ENCODE measurements at regions not wholly inside any gene's neighbourhood (a gene's known extent, or its start where the extent isn't known, plus 50 kb on each side); places are given as distances from the start of the nearest gene placed in this dataset.
A peak's percentile ranks its signal among the peaks of the same experiment; 100 is the strongest.

DNA sequence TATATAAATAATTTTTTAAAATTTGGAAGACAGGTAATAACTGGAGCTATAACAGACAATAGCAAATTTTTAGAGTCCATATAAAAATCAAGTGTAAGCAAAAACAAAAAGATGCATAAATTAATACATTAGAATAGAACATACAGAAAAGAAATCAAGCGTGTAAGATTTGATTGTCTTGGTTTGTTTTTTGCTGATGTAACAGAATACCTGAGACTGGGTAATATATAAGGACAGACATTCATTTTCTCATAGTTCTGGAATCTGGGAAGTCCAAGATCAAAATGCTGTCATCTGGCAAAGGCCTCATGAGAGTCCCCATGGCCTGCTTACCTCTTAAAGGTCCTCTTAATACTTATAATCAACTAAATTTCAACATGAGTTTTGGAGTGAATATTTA is 1010.1 kb downstream of the CDH18 start:
- no peak for DNase-seq (ENCODE audit: insufficient read length, low spot score)
- no peak for FAIRE-seq

DNA sequence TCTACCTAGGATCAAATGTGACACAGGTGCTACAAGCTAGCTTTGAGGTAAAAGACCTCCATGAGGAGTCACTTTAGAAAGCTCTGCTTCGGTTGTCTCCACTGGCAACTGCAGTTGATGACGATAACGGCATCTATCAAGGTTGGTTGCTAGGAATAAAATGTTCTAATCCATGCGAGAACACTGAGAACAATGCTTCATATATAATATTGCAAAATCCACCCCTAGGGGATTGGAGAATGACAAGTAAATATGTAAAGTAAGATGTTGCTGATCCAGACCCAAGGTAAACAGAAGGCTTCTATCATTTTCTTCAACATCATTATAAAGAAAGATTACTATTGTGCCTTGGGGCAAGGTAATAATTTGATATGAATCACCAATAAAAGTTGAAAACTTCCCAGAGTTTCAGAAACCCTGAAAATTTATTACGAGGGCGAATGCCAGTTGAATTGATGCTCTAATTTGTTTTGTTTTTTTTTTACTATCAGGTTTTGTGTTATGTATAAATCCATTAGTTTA is 1003.4 kb downstream of the CDH18 start:
- FAIRE-seq: no peak
- no peak for DNase-seq (ENCODE audit: insufficient read length, low spot score)

DNA sequence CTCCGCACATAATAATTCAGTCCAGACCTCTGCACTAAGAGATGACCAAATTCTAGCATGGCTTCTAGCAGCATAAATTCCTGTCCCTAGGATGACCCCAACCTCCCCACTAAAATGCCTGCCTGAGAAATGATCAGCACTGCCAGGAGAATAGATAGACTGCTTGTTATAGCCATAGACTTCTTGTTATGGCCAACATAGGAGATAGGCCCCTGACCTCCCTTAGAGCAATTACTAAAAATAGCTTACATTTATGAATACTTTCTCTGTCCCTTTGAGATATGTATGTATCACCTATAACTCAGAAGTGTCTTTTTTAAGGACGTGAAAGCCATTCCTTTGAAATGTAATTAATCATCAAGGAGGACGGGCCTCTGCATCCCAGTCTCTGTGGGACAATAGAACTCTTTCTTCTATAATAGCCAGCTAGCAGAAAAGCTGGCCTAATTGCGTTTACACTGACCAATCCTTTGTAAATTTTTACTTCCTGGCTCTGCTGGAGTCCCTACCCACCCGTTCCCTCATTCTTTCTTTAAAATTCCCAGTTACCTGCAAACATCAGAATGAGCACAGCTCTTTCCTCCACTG is 1002.7 kb downstream of the CDH18 start:
- FAIRE-seq (no peak), DNase-seq (ENCODE audit: insufficient read length, low spot score) (no peak)

DNA sequence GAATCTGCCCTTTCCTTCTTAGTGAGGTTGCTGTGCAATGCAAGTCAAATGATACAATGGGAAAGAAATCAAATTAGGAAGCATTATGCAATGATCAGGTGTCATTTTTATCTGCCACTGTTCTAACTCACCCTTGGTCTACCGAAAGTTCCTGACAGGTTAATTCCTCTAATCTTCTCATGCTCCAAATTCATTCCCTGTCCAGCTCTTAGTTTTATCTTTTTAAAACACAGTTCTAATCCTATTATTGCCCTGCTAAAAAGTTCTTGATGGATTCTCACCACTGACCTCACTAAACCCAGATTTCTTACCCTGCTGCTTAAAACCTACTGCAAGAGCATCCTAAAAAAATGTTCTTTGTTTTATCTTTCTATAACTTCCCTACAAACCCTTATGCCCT is 1000.9 kb downstream of the CDH18 start:
- FAIRE-seq (no peak), DNase-seq (ENCODE audit: insufficient read length, low spot score) (no peak)

DNA sequence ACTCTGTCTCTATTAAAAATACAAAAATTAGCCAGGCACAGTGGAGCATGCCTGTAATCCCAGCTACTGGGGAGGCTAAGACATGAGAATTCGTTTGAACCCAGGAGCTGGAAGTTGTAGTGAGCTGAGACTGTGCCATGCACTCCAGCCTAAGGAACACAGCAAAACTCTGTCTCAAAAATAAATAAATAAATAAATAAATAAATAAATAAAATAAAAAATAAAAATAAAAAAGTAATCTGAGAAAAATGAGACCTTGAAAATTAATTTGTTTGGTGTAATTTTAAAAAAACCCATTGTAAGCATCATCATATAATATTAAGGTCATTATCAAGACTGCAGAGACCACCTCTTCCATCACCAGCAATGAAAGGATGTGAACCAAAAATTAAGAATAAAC is 997.1 kb downstream of the CDH18 start:
- DNase-seq (ENCODE audit: insufficient read length, low spot score) (no peak), FAIRE-seq (no peak)

DNA sequence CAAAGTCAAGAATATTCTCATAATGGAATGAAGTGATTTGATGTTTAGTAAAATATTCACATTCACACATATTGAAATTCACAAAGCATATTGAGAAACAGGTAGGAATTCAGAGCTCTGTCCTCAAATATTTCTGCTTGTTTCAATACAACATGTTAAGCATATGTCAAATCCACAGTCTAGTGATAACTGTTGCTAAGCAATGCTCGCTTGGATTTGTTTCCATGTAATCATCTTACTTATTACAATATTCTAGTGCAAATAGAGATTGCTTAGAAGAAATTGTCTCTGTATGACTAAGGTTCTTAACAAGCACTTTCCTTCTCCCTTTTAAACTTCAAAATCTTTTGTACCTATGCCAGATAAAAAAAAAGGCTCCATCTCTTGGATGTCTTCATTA is 995.7 kb downstream of the CDH18 start:
- DNase-seq (ENCODE audit: insufficient read length, low spot score) (no peak), FAIRE-seq (no peak)

DNA sequence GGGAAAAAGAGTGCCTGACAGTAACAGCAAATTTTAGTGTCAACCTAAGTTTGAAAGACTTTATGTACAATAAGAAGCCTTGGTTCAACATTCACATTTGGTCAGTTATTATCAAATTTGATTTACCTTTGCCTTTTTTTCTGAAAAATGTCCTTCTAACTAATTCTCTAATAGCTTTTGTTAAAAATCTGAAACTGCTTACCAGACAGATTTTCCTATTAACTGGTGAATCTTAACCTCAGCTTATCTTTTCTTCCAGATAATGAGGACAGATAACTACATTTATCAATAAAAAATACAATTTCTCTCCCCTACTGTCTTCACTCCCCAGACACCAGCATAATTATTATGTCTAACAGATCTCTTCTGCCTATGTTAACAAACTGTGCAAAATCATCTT is 988.5 kb downstream of the CDH18 start:
- DNase-seq (ENCODE audit: insufficient read length, low spot score) (no peak), FAIRE-seq (no peak)

DNA sequence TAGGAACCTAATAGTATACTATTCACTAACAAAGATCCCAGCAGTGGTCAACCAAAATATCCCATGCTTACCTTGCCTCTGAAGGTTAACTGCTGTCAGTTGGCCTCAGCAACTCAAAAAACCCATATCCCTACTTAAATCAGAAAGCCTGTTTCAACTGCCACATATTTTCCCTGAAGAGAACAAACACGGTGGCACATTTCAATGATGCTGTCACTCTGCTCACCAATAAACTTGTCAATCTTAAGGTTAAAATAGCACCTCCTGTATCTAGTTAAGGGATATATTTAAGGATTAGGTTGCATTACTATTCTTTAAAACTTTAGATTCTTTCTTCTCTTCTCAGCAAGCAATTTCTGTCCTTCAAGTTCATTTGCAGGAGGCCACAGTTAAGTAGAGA is 986.9 kb downstream of the CDH18 start:
- FAIRE-seq (no peak), DNase-seq (ENCODE audit: insufficient read length, low spot score) (no peak)

DNA sequence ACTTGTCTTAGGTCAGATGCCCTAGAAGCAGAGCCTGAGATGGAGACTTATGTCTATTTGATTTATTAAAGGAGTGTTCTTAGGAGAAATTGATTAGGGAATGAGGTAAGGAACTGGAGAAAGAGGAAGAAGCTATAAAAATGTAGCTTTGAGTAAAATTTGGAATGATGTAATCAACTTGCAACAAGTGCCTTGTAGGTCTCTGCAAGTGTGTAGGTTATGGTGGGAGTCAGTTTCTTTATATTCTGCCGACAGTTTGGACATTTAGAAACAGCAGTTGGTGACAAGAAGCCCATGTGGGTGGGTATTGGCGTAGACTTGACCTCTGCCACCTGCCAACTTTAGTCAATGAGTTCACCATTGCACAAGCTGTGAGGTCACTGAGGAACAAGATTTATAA is 986.5 kb downstream of the CDH18 start:
- no peak for DNase-seq (ENCODE audit: insufficient read length, low spot score)

DNA sequence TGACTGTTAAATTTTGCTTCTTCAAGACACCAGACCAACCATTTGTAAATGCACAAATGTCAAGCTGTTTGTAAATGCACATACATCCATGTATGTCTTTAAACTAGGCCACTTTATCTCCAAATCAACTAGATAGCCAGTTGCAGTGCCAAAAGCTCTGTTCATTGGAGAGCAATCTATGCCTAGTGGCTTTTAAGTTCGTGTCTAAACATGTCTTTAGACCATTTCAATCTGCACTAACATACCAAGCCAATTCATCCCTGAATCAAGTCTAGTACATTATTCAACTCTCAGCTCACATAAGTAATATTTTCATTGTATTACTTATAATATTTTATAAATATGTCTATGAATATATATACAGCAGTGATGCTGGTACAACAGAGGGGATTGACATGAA is 985.9 kb downstream of the CDH18 start:
- FAIRE-seq: peak; percentile 54

More for the DNA sequence above, 986.5 kb downstream of the CDH18 start:
- no peak for FAIRE-seq

DNA sequence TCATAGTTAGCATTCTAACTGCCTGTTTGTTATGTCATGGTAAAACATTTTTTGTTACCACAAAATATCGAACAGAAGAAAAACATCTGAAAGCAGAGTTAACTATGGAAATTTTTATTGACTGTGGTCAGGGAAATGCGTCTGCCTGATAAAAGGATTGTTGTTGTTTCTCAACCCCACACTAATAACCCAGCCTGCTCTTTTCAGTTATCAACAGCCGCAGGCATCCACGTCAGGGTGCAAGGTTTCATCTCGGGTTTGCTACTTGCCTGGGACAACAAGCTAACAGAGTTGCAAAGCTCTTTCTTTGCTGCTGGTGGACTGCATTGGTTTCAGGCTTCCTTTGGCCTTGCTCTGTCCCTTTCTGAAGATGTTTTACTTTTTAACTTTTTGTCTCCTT is 969.2 kb downstream of the CDH18 start:
- DNase-seq (ENCODE audit: insufficient read length, low spot score) (peak; percentile 28), FAIRE-seq (no peak)

More for the DNA sequence above, 985.9 kb downstream of the CDH18 start:
- DNase-seq (ENCODE audit: insufficient read length, low spot score): no peak

DNA sequence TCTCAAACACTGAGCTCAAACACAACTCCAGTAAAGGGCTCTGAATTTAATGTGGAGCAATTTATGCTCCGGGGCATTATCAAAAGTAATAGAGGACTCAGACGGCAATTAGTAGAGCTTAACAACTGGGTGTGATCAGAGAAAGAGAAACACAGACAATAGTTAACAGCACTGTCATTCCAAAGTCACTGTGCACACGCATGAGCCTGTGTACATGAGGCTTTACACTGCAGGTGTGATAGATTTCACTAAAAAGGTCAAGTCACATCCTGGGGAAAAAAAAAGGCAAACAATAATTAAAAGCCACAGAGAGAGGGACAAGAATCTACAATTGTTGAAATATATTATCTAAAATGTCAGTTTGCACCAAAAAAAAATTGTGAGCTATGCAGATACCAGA is 956.5 kb downstream of the CDH18 start:
- DNase-seq (ENCODE audit: insufficient read length, low spot score) (no peak), FAIRE-seq (no peak)

DNA sequence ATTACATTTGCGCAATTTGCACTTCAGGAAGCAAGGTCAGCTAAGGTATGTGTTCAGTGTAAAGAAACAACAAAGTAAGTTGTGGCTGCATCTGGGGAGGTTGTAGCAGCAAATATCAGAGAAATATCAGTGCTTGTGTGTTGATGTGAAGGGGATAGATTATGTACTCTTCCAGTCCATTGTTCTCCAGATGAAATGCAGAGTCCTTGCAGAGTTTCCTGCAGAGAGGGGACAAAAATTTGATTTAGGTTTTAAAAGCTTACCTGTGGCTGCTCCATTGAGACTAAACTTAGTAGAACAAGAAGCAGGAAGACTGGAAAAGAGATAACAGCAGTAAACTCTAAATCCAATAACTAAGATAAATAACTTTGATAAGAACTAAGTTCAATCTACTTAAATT is 952.2 kb downstream of the CDH18 start:
- DNase-seq (ENCODE audit: insufficient read length, low spot score): no peak
- no peak for FAIRE-seq

DNA sequence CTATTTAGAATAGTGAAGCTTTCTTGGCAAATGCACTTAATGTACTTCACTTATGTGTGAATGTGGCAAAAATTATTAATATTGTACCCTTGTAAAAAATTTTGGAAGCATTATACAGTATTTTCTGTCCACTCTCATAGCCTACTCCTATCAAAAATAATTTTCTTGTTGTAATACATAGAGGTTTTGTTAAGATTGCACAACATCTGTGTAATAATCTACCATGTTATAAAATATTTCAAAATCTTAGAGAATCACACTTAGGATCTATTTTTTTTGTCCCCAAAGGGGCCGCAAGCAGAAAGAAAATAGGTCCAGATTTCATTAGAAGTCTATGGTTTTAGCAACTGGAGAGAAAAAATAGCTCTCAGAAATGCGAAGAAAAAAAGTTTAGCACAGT is 945.9 kb downstream of the CDH18 start:
- no peak for FAIRE-seq
- no peak for DNase-seq (ENCODE audit: insufficient read length, low spot score)

DNA sequence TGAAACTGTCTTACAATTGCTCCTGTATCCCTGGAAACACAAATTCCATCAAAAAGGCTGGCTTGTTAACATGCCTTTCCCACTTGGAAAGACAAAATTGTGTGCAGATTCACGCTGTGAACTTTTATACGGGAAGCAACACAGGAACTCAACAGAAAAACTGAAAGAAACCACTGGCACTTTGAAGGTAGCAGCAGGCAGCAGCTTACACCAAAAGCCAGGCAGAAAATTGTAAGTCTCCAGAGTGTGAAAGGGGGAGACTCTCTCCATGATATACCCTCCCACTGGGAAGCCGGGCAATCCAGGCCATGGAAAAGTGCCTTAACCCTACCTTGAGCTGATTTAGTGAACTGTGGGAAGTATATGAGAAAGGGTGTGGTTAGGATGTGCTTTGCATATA is 943.7 kb downstream of the CDH18 start:
- FAIRE-seq: no peak
- DNase-seq (ENCODE audit: insufficient read length, low spot score): no peak

DNA sequence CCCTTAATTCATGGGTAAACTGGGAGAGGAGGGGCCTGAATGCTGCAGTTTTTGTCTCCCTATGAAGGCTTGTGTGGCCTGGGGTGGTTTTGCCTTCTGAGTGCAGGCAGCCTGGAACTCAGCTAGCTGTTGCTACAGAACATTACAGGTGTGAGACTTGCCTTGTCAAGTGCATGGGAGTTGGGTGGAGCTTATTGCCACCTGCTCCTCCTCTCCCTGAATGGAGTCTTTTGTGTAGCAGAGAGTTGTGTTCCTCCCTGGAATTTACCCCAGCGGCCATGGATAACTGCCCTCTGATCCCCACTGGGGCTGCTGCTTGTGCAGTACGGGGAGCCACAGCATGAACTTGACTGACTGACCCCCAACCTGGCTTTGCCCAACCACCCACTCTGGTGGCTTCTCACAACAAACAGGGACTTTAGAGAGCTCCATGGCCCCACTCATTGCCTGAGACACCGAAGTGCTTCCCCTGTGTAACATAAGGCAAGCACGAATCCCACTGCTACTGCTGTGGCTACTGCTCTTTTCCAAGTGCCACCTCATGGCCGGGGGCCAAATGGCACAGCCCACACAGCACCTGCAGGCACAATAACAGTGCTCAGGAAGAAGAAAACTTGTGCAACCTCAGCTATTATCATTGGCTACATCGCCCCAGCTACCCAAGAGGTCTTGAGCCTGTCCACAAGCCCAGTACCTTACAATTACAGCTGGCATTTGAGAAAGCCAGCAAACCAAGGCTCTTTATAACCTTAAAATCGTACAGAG is 942.9 kb downstream of the CDH18 start:
- peak; percentile 36 for FAIRE-seq

DNA sequence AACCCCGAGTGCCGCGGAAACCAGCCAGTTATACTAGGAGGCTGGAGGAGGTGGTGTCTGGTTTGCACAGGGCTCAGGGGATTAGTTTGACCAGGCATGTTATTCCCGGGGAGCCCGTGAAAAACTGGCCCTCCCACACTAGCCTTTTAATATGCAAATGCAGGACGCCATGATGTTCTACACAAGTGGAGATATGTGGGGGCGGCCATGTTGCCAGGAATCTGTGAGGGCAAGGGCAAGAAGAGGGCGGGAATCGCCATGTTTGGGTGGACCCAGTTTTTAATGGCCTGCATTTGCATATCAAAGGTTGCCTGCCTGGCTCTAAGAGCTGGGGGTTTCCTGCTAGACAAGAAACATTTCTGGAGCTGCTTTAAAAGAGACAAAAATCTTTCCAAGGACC is 940.7 kb downstream of the CDH18 start:
- DNase-seq (ENCODE audit: insufficient read length, low spot score): no peak
- FAIRE-seq: no peak

More for the DNA sequence above, 942.9 kb downstream of the CDH18 start:
- no peak for DNase-seq (ENCODE audit: insufficient read length, low spot score)

DNA sequence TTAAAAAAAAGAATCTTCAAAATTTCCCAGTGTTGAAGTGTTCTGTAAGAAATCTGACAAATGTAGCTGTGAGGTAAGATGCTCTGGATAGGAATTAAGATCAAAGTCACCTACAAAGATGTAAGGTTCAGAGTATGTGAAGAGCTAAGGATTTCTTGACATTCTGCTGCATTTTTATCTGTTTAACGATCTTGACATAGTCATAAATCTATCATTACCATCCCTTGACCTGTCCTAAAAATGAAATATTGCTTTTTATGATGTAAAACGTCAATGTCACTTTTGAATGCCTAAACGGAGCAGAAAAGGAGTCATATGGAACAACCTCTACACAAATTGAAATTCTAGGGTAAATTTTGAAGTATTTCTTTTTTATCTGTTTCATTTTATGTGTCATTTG is 939.3 kb downstream of the CDH18 start:
- DNase-seq (ENCODE audit: insufficient read length, low spot score) (no peak), FAIRE-seq (peak; percentile 57)

DNA sequence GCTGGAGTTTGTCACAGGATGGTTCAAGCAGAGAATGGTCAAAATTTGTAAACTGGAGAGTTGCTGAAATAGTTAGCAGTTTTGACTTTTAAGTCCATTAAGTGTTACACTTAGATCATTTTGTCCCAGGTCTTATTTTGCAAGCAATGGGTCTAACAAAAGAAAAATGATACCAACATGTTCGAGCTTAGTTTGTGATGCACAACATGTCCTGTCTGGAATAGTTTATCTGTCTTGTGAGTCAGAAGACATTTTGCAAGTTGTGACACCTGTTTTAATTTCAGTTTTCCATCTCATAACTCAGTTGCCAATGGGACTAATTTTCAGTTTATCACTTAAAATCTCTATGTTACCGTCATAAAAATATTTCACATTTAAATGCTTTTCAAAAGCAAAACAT is 929.8 kb downstream of the CDH18 start:
- FAIRE-seq (no peak), DNase-seq (ENCODE audit: insufficient read length, low spot score) (no peak)

DNA sequence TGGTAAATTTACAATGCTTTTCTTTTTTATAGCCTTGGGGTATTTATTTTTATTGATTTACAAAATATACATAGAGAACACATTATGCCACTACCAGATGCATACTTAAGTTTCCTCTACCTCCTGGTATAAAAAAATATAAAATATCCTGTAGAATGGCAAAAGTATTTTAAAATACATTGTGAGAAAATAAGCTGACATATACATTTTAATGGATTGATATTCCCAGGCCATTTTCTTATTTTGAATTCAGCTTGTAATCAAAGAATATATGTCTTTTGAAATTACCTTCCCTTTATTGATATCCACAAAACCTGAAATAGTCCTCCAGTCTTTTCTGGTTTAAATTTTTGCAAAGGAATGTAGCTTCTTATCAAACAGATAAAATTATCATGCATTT is 923.9 kb downstream of the CDH18 start:
- FAIRE-seq (no peak), DNase-seq (ENCODE audit: insufficient read length, low spot score) (no peak)

DNA sequence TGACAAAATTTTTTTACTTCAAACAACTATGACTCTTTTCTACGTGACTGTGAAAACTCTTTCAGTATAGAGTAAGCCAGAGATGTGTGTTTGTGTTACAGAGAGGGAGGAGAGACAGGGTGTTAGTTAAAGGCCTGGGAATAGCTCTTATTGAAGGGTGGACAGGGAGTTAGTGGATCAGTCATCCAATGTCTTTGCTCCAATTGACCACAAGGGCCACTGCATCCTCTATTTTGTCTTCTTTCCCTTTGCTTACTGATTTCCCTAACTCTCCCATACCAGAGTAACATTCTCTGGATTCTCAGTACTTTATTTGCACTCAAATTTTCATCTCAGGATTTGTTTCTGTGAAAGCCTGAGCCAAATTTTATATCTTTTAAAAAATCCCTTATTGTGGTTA is 920.3 kb downstream of the CDH18 start:
- no peak for FAIRE-seq

DNA sequence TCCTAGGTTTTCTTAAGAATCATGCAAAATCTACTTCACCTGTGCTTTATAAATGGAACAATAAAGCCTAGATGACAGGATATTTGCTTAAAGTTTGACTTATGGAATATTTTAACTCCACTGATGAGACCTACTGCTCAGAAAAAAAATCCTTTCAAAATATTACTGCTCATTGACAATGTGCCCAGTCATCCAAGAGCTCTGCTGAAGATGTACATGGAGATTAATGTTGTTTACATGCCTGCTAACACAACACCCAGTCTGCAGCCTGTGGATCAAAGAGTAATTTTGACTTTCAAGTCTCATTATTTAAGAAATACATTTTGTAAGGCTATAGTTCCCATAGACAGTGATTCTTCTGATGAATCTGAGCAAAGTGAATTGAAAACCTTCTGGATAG is 889.6 kb downstream of the CDH18 start:
- DNase-seq (ENCODE audit: insufficient read length, low spot score): no peak

More for the DNA sequence above, 920.3 kb downstream of the CDH18 start:
- no peak for DNase-seq (ENCODE audit: insufficient read length, low spot score)

More for the DNA sequence above, 889.6 kb downstream of the CDH18 start:
- no peak for FAIRE-seq

Measured in HTR-8/SVneo (cell line).